HG03280 (cell line): ENCODE measurements at regions not wholly inside any gene's neighbourhood (a gene's known extent, or its start where the extent isn't known, plus 50 kb on each side); places are given as distances from the start of the nearest gene placed in this dataset.
"Not testable (repeated sequence)": the region's sequence is repeated elsewhere in the genome, so short reads cannot be mapped to it uniquely, and the experiment has no call there.

Experiments used
- ATAC-seq: cut with Tn5 transposase; IDR thresholded peaks from one replicate; pipeline ENCODE4 v1.9.1; 2021; ENCODE audit warnings: mild to moderate bottlenecking, moderate library complexity; ENCODE audit not compliant: unreplicated experiment

GRCh38 chr16:85202051-85202601, 89.9 kb upstream of the CIBAR2 start:
- no peak for ATAC-seq

- ATAC-seq = no peak
These were observed 90.6 kb upstream of the CIBAR2 start for GRCh38 chr16:85202631-85203461.

GRCh38 chr16:85203462-85203813, 91.2 kb upstream of the CIBAR2 start:
- ATAC-seq = no peak

GRCh38 chr16:85204242-85205010, 92.2 kb upstream of the CIBAR2 start:
- no peak for ATAC-seq

GRCh38 chr16:85205257-85205656, 93.0 kb upstream of the CIBAR2 start:
- not testable (repeated sequence) for ATAC-seq

GRCh38 chr16:85205747-85206471, 93.6 kb upstream of the CIBAR2 start:
- ATAC-seq = no peak

GRCh38 chr16:85206472-85207356, 94.4 kb upstream of the CIBAR2 start:
- no peak for ATAC-seq

GRCh38 chr16:85207357-85207921, 95.2 kb upstream of the CIBAR2 start:
- ATAC-seq = no peak

- no peak for ATAC-seq
These were observed 95.9 kb upstream of the CIBAR2 start for GRCh38 chr16:85208181-85208580.

GRCh38 chr16:85208643-85209520, 96.6 kb upstream of the CIBAR2 start:
- ATAC-seq = no peak

GRCh38 chr16:85209526-85210121, 97.4 kb upstream of the CIBAR2 start:
- no peak for ATAC-seq

- no peak for ATAC-seq
These were observed 98.3 kb upstream of the CIBAR2 start for GRCh38 chr16:85210423-85211169.

GRCh38 chr16:85211271-85211801, 99.1 kb upstream of the CIBAR2 start:
- no peak for ATAC-seq

GRCh38 chr16:85213926-85214675, 101.8 kb upstream of the CIBAR2 start:
- no peak for ATAC-seq

- no peak for ATAC-seq
These were observed 103.3 kb upstream of the CIBAR2 start for GRCh38 chr16:85215478-85216118.
